HepG2 (cell line): ENCODE measurements at regions not wholly inside any gene's neighbourhood (a gene's known extent, or its start where the extent isn't known, plus 50 kb on each side); places are given as distances from the start of the nearest gene placed in this dataset.

ENCODE experiments used
- ATAC-seq: fragments of 200-7000 bp; cut with Tn5 transposase; 3 replicates; pipeline ENCODE4 v1.9.1; 2020; ENCODE audit warnings: mild to moderate bottlenecking, moderate library complexity
- BruUV-seq: library from RNA; stranded (reverse); fragments of 400-500 nt; replicated peaks from 2 replicates; lab custom pipeline; 2021; lab: Mats Ljungman, UMichigan
- CTCF ChIA-PET: fragments of 300-600 bp; formaldehyde crosslinking; extraction: SDS; loops from one replicate; lab custom pipeline; 2021; ENCODE audit warnings: low total read pairs, inconsistent platforms, low intra/inter-chr PET ratio; lab: Yijun Ruan, JAX
- POLR2A ChIA-PET: fragments of 350-600 bp; sonication (Branson Sonifier 250); formaldehyde crosslinking; loops from one replicate; lab custom pipeline; 2020; ENCODE audit warnings: antibody characterized with exemption, inconsistent platforms; lab: Yijun Ruan, JAX
- DNase-seq: peaks from one replicate; pipeline ENCODE4 v3.0.0-alpha.2; 2015; ENCODE audit warnings: low spot score
- FAIRE-seq: peaks from 3 replicates; lab custom pipeline; 2011; peaks lifted over from hg19 to GRCh38; lab: Jason Lieb, UNC
- H2AFZ ChIP-seq: one replicate; pipeline ENCODE4 v1.6.1; 2011; ENCODE audit warnings: low read length, inconsistent platforms
- H3K27ac ChIP-seq: fragments of 300-600 bp; 3 replicates; pipeline ENCODE4 v1.8.0; 2011; ENCODE audit warnings: mixed run types, mild to moderate bottlenecking, mixed read lengths, low read length, inconsistent platforms; ENCODE audit not compliant: insufficient read depth; ENCODE audit errors: extremely low read length
- H3K27me3 ChIP-seq, 2 experiments: fragments of 200-600 bp in 1 of 2; 2 replicates in 1 of 2; 3 replicates in 1 of 2; pipeline versions ENCODE4 v1.6.0 to v1.8.0; 2011; ENCODE audit warnings: low read length in 2 of 2, mild to moderate bottlenecking in 2 of 2, moderate library complexity in 2 of 2, inconsistent platforms in 1 of 2; ENCODE audit not compliant: insufficient read depth in 2 of 2, control insufficient read depth in 1 of 2
- H3K36me3 ChIP-seq, 2 experiments: fragments of 200-600 bp in 1 of 2; replicated peaks in 1 of 2; 2 replicates in 1 of 2; 3 replicates in 1 of 2; pipeline versions ENCODE4 v1.5.1 to v1.8.0; 2011; ENCODE audit warnings: low read length in 2 of 2, inconsistent platforms in 1 of 2; ENCODE audit not compliant: insufficient read depth in 2 of 2, control insufficient read depth in 1 of 2
- H3K4me1 ChIP-seq: 2 replicates; pipeline ENCODE4 v1.5.1; 2012; ENCODE audit warnings: low read length, inconsistent platforms; ENCODE audit not compliant: insufficient read depth
- H3K4me2 ChIP-seq: 2 replicates; pipeline ENCODE4 v1.6.0; 2011; ENCODE audit warnings: low read depth, low read length, inconsistent platforms
- H3K4me3 ChIP-seq, 3 experiments: fragments of 200-600 bp in 1 of 3; sonication (generic), shearing (Covaris generic) in 1 of 3; replicated peaks in 1 of 3; 2 replicates each; pipeline ENCODE4 v1.5.1; 2011 to 2016; ENCODE audit warnings: low read length in 3 of 3, inconsistent platforms in 2 of 3, low read depth in 2 of 3, mild to moderate bottlenecking in 2 of 3, control low read depth in 1 of 3, mixed read lengths in 1 of 3; ENCODE audit not compliant: insufficient read depth in 1 of 3
- H3K79me2 ChIP-seq: one replicate; pipeline ENCODE4 v1.6.1; 2011; ENCODE audit warnings: low read length, inconsistent platforms; ENCODE audit not compliant: insufficient read depth
- H3K9ac ChIP-seq: 2 replicates; pipeline ENCODE4 v1.6.0; 2011; ENCODE audit warnings: mild to moderate bottlenecking, low read depth, low read length, inconsistent platforms; ENCODE audit not compliant: insufficient read depth
- H3K9me3 ChIP-seq: 2 replicates; pipeline ENCODE4 v1.5.1; 2012; ENCODE audit warnings: mild to moderate bottlenecking, low read length
- H4K20me1 ChIP-seq: 2 replicates; pipeline ENCODE4 v1.6.0; 2011; ENCODE audit warnings: inconsistent platforms, mild to moderate bottlenecking, low read length, moderate library complexity; ENCODE audit not compliant: insufficient read depth
- CHCHD3 ChIP-seq: sonication (generic); formaldehyde crosslinking; IDR thresholded peaks from 2 replicates; pipeline ENCODE4 v1.8.0; 2022; ENCODE audit warnings: mild to moderate bottlenecking, missing genetic modification reagents, moderate library complexity
- HOXA3 ChIP-seq: sonication (generic); formaldehyde crosslinking; IDR thresholded peaks from 2 replicates; pipeline ENCODE4 v1.5.0; 2020; ENCODE audit warnings: missing genetic modification reagents
- ZNF260 ChIP-seq: sonication (generic); formaldehyde crosslinking; IDR thresholded peaks from 2 replicates; pipeline ENCODE4 v1.4.0; 2020; ENCODE audit warnings: missing genetic modification reagents, low read depth, mild to moderate bottlenecking, borderline replicate concordance
- ZNF318 ChIP-seq: sonication (generic); formaldehyde crosslinking; IDR thresholded peaks from 2 replicates; pipeline ENCODE4 v1.4.0; 2020; ENCODE audit warnings: mild to moderate bottlenecking, missing genetic modification reagents
- WGBS: methylation state at CpG from one replicate; pipeline ENCODE4 v1.1.6; 2017; ENCODE audit warnings: low lambda C conversion rate; 5-methylcytosine and 5-hydroxymethylcytosine counted together
- in situ Hi-C: cut with HindIII; loops from 2 replicates; pipeline ENCODE4 v1.10.0; 2017; ENCODE audit warnings: low pct_unique_long_range_greater_than_20kb; ENCODE audit not compliant: extremely low pct_ligation_motif_present
- intact Hi-C: fragments of 100-400 bp; cut with micrococcal nuclease; formaldehyde crosslinking; loops from one replicate; pipeline ENCODE4 v1.10.0; 2022; ENCODE audit not compliant: unreplicated experiment
- TF ChIP-seq, protein P1 (sequence below): sonication (generic); formaldehyde crosslinking; IDR thresholded peaks from 2 replicates; pipeline ENCODE4 v1.5.0; 2020; ENCODE audit warnings: mild to moderate bottlenecking, missing genetic modification reagents
- TF ChIP-seq, protein P2 (sequence below): sonication (generic); formaldehyde crosslinking; IDR thresholded peaks from 2 replicates; pipeline ENCODE4 v1.4.0; 2020; ENCODE audit warnings: missing genetic modification reagents

GRCh38 chr13:31537052-31537451 is 202.3 kb upstream of the RXFP2 start:
- H3K9me3 ChIP-seq, result no peaks in the 10 kb centered on the region
- FAIRE-seq (no peak), ATAC-seq (no peak)
- H3K36me3 ChIP-seq, result no peaks in the 10 kb centered on the region
- H2AFZ ChIP-seq, result no peak overlapping the region
- H3K27me3 ChIP-seq, result no peaks in the 10 kb centered on the region
- no peak overlapping the region for H3K4me2 ChIP-seq
- H3K79me2 ChIP-seq, result no peaks in the 10 kb centered on the region
- H3K27ac ChIP-seq, result no peak overlapping the region
- no peak overlapping the region for H3K4me3 ChIP-seq
- POLR2A ChIA-PET, result no interaction called here
- H3K9ac ChIP-seq, result no peak overlapping the region
- BruUV-seq, result no TSS peak
- no peaks in the 10 kb centered on the region for H3K4me1 ChIP-seq
- TF ChIP-seq CHCHD3 (CRISPR knock-in tag), result no peak
- TF ChIP-seq, protein P1, sequence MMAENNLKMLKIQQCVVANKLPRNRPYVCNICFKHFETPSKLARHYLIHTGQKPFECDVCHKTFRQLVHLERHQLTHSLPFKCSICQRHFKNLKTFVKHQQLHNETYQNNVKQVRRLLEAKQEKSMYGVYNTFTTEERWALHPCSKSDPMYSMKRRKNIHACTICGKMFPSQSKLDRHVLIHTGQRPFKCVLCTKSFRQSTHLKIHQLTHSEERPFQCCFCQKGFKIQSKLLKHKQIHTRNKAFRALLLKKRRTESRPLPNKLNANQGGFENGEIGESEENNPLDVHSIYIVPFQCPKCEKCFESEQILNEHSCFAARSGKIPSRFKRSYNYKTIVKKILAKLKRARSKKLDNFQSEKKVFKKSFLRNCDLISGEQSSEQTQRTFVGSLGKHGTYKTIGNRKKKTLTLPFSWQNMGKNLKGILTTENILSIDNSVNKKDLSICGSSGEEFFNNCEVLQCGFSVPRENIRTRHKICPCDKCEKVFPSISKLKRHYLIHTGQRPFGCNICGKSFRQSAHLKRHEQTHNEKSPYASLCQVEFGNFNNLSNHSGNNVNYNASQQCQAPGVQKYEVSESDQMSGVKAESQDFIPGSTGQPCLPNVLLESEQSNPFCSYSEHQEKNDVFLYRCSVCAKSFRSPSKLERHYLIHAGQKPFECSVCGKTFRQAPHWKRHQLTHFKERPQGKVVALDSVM, result no peak
- TF ChIP-seq, protein P2, sequence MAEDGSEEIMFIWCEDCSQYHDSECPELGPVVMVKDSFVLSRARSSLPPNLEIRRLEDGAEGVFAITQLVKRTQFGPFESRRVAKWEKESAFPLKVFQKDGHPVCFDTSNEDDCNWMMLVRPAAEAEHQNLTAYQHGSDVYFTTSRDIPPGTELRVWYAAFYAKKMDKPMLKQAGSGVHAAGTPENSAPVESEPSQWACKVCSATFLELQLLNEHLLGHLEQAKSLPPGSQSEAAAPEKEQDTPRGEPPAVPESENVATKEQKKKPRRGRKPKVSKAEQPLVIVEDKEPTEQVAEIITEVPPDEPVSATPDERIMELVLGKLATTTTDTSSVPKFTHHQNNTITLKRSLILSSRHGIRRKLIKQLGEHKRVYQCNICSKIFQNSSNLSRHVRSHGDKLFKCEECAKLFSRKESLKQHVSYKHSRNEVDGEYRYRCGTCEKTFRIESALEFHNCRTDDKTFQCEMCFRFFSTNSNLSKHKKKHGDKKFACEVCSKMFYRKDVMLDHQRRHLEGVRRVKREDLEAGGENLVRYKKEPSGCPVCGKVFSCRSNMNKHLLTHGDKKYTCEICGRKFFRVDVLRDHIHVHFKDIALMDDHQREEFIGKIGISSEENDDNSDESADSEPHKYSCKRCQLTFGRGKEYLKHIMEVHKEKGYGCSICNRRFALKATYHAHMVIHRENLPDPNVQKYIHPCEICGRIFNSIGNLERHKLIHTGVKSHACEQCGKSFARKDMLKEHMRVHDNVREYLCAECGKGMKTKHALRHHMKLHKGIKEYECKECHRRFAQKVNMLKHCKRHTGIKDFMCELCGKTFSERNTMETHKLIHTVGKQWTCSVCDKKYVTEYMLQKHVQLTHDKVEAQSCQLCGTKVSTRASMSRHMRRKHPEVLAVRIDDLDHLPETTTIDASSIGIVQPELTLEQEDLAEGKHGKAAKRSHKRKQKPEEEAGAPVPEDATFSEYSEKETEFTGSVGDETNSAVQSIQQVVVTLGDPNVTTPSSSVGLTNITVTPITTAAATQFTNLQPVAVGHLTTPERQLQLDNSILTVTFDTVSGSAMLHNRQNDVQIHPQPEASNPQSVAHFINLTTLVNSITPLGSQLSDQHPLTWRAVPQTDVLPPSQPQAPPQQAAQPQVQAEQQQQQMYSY (CRISPR knock-in tag), result no peak
- TF ChIP-seq ZNF260 (CRISPR knock-in tag), result no peak
- no peak for TF ChIP-seq ZNF318 (CRISPR knock-in tag)
- TF ChIP-seq HOXA3 (CRISPR knock-in tag), result no peak
- TF ChIP-seq, all 625 proteins: peak for 0
- H4K20me1 ChIP-seq, result no peaks in the 10 kb centered on the region
- no peak for DNase-seq
- WGBS, result 0% methylated on average over 1 of the region's 1 CpG
- in situ Hi-C loops (no loop called here), intact Hi-C loops (no loop called here)
- CTCF ChIA-PET, result no interaction called here
